ENCODE measurements at regions not wholly inside any gene's neighbourhood (a gene's known extent, or its start where the extent isn't known, plus 50 kb on each side); places are given as distances from the start of the nearest gene placed in this dataset.
"Not testable (repeated sequence)": the region's sequence is repeated elsewhere in the genome, so short reads cannot be mapped to it uniquely, and the experiment has no call there.

GRCh38 chr4:49578371-49578770 lies 592.3 kb downstream of the CWH43 start:
- not testable (repeated sequence) for DNase-seq

DNA sequence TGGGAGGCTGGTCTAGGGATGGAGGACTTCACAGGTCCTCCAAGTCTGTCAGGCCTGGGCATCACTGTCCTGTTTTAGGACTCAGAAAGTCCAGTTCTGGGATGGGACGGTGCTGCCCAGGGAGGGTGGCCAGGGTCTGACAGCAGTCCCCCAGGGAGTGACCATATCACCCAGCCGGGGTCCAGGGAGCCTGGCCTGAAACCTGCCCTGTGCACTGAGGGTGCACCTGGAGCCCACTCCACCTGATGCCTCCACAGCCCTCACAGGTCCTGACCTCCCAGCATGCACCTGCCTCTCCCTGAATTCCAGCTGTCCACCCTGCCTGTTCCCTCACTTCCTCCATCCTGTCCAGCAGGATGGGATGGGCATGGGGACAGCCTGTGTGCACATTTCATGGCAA lies 592.8 kb downstream of the CWH43 start:
- DNase-seq = not testable (repeated sequence)

DNA sequence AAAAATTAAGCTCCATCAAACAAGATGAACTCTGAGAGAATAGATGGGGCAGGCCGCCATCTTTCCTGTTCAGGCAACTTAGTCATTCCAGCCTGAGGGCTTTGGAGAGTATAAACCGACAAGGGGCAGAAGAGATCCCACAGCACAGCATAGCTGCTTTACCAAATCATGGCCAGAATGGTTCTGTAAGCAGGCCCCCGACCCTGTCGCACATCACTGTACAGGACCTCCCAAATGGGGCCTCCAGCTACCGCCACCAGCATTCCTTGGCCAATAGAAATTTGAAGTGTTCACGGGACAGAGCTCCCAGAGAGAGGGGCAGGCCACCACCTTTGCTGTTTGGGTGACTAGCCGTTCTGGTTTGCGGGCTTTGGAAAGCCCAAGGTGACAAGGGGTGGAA lies 594.1 kb downstream of the CWH43 start:
- DNase-seq = not testable (repeated sequence)

DNA sequence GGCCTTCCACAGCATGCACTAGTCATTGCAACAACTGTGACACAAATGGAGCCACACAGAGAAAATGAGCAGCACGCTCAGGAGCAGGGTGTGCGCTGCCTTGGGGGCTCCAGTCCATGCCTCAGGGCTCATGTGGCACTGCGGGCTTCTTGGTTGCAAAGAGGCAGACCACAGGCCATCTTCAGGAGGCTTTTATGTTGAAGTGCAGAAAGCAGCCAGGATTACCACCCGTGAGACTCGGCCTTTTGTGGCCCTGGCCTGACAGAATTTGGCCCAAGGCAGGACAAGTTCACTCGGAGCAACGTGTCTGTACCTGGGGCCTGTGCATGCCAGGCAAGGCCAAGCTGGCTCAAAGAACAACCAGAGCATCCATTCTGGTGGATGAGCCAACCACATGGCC lies 602.3 kb downstream of the CWH43 start:
- not testable (repeated sequence) for DNase-seq

DNA sequence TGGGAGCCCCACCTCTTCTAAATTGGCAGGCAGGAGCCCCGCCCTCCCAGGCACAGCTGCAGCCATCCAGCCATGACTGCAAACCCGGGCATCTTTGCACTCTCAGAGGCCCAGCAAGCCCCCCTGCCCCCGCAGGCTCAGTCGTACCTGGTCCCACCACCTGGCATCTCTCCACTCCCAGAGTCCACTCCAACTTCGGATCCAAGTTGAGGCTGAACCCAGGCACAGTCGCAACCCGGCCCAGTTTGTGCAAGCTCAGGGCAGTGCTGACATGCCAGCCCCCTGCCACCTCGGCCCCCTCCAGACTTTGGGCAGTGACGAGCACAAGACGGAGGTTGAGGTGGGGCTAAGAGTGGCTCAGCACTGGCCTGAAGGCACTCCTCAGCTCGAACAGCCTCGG lies 632.4 kb downstream of the CWH43 start:
- DNase-seq = not testable (repeated sequence)

DNA sequence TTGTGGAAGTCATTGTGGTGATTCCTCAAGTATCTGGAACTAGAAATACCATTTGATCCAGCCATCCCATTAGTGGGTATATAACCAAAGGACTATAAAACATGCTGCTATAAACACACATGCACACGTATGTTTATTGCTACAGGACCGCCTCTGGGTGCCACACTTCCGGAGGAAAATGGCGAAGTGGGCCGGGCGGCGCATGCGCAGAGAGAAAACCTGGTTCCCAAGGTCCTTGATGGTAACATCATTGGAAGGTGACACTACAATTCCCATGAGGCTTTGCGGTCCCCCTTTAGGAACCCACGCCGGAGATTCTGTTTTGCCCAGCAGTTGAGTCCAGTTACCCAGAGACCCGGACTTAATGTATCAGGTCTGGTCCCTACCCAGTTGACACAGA lies 640.4 kb downstream of the CWH43 start:
- not testable (repeated sequence) for DNase-seq
